DND-41 (cell line): ENCODE measurements at regions not wholly inside any gene's neighbourhood (a gene's known extent, or its start where the extent isn't known, plus 50 kb on each side); places are given as distances from the start of the nearest gene placed in this dataset.

ENCODE experiments used
- ATAC-seq: fragments of 200-7000 bp; cut with Tn5 transposase; 3 replicates; pipeline ENCODE4 v1.9.1; 2021; ENCODE audit warnings: low read depth; ENCODE audit not compliant: insufficient read depth
- DNase-seq: peaks from one replicate; pipeline ENCODE4 v3.0.0-alpha.2; 2020
- H2AFZ ChIP-seq: 2 replicates; pipeline ENCODE4 v1.6.0; 2012; ENCODE audit warnings: low read depth, low read length
- H3K27ac ChIP-seq: 2 replicates; pipeline ENCODE4 v1.5.1; 2012; ENCODE audit warnings: low read length, inconsistent platforms
- H3K27me3 ChIP-seq: fragments of 200-600 bp; sonication (generic); 2 replicates; pipeline ENCODE4 v1.6.0; 2012; ENCODE audit warnings: low read length, mild to moderate bottlenecking, inconsistent platforms; ENCODE audit not compliant: insufficient read depth, poor library complexity
- H3K36me3 ChIP-seq: 2 replicates; pipeline ENCODE4 v1.5.1; 2012; ENCODE audit warnings: low read length, inconsistent platforms; ENCODE audit not compliant: insufficient read depth
- H3K4me1 ChIP-seq: 2 replicates; pipeline ENCODE4 v1.5.1; 2012; ENCODE audit warnings: mild to moderate bottlenecking, low read length; ENCODE audit not compliant: insufficient read depth
- H3K4me2 ChIP-seq: 2 replicates; pipeline ENCODE4 v1.6.0; 2012; ENCODE audit warnings: mild to moderate bottlenecking, moderate library complexity, low read length, inconsistent platforms; ENCODE audit not compliant: insufficient read depth
- H3K4me3 ChIP-seq, 2 experiments: fragments of 200-600 bp in 1 of 2; shearing (Covaris generic) in 1 of 2; 2 replicates each; pipeline ENCODE4 v1.5.1; 2012 to 2016; ENCODE audit warnings: inconsistent platforms in 2 of 2, low read length in 2 of 2, mild to moderate bottlenecking in 2 of 2, low read depth in 1 of 2, moderate library complexity in 1 of 2
- H3K79me2 ChIP-seq: 2 replicates; pipeline ENCODE4 v1.6.0; 2012; ENCODE audit warnings: low read length, inconsistent platforms; ENCODE audit not compliant: insufficient read depth
- H3K9ac ChIP-seq: 2 replicates; pipeline ENCODE4 v1.6.0; 2012; ENCODE audit warnings: low read depth, mild to moderate bottlenecking, inconsistent platforms, low read length, moderate library complexity
- H3K9me3 ChIP-seq: 2 replicates; pipeline ENCODE4 v1.5.1; 2012; ENCODE audit warnings: low read length, moderate library complexity, mild to moderate bottlenecking, inconsistent platforms; ENCODE audit not compliant: insufficient read depth, severe bottlenecking
- H4K20me1 ChIP-seq: 2 replicates; pipeline ENCODE4 v1.6.0; 2012; ENCODE audit warnings: low read length; ENCODE audit not compliant: insufficient read depth
- EZH2 ChIP-seq: IDR thresholded peaks from 3 replicates; pipeline ENCODE4 v1.6.1; 2012; ENCODE audit warnings: borderline replicate concordance, low read depth, mild to moderate bottlenecking, moderate library complexity, low read length, inconsistent platforms; ENCODE audit not compliant: severe bottlenecking
- TF ChIP-seq, protein P1 (sequence below): IDR thresholded peaks from 2 replicates; pipeline ENCODE4 v1.5.1; 2012; ENCODE audit warnings: borderline replicate concordance, low read length, moderate library complexity, mild to moderate bottlenecking; ENCODE audit not compliant: poor library complexity, severe bottlenecking; ENCODE audit errors: extremely low read depth

GRCh38 chr2:239462191-239462515 lies 61.3 kb upstream of the HDAC4 start:
- Histone ChIP-seq H3K9ac (no peak overlapping the region), H3K79me2 (no peaks in the 10 kb centered on the region), H3K4me3 (no peak overlapping the region), H3K36me3 (no peaks in the 10 kb centered on the region), H3K27me3 (no peaks in the 10 kb centered on the region), H3K27ac (no peak overlapping the region), H2AFZ (no peak overlapping the region), H3K4me2 (no peak overlapping the region), H3K4me1 (0 out of 2 replicates have a peak, but pooled peaks cover 3% of the 10 kb centered on the region), H3K9me3 (no peaks in the 10 kb centered on the region), H4K20me1 (no peaks in the 10 kb centered on the region)
- DNase-seq = no peak
- no peak for ATAC-seq
- no peak for TF ChIP-seq EZH2
- TF ChIP-seq, protein P1, sequence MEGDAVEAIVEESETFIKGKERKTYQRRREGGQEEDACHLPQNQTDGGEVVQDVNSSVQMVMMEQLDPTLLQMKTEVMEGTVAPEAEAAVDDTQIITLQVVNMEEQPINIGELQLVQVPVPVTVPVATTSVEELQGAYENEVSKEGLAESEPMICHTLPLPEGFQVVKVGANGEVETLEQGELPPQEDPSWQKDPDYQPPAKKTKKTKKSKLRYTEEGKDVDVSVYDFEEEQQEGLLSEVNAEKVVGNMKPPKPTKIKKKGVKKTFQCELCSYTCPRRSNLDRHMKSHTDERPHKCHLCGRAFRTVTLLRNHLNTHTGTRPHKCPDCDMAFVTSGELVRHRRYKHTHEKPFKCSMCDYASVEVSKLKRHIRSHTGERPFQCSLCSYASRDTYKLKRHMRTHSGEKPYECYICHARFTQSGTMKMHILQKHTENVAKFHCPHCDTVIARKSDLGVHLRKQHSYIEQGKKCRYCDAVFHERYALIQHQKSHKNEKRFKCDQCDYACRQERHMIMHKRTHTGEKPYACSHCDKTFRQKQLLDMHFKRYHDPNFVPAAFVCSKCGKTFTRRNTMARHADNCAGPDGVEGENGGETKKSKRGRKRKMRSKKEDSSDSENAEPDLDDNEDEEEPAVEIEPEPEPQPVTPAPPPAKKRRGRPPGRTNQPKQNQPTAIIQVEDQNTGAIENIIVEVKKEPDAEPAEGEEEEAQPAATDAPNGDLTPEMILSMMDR = no peak

DNA sequence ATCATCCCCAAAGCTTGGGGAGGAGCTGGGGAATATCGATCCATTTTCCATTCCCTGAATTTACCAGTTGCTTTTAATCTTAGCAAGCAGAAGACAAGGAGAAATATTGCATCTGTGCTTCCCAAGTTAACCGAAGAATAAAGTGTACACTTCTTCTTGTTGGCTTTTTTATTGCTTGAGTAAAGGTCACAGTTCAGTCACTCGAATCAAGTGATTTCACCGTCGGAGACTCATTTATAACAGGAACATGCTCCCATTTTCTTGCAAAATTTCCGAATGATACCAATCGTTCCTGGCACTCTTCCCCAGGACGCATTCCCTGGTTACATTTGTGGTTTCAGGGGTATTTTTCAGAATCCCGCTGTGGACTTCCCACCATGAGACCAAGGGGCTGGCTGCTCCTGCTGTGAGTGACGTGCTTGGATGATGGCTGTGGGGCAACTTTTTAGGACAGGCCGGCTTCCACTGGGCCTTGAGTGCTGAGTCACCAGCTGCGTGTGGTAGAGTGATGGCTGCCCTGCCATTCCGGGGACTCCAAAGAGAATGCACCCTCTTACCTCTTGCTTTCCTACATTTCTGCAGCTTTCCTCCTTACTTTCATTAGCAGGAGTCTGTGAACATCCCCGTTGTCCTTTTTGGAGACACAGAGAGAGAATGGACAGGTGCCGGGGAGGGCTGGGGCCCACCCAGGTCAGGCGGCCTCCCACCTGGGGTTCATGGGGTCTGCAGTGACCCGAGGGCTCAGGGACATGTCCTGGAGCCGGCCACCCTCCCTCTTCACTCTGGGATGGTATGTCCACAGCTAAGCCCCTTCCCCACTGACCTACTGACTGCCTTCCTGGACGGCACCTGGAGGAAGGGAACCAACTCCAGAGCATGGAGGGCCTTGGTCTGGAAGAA lies 60.7 kb upstream of the HDAC4 start:
- Histone ChIP-seq H3K4me2 (no peak overlapping the region), H3K9me3 (no peaks in the 10 kb centered on the region), H3K36me3 (no peaks in the 10 kb centered on the region), H3K79me2 (no peaks in the 10 kb centered on the region), H3K27me3 (no peaks in the 10 kb centered on the region), H3K4me1 (0 out of 2 replicates have a peak, but pooled peaks cover 3% of the 10 kb centered on the region), H4K20me1 (no peaks in the 10 kb centered on the region), H2AFZ (no peak overlapping the region), H3K9ac (no peak overlapping the region), H3K4me3 (no peak overlapping the region), H3K27ac (no peak overlapping the region)
- ATAC-seq = no peak
- peak; percentile 3 for DNase-seq
- TF ChIP-seq, protein P1 = no peak
- no peak for TF ChIP-seq EZH2

DNA sequence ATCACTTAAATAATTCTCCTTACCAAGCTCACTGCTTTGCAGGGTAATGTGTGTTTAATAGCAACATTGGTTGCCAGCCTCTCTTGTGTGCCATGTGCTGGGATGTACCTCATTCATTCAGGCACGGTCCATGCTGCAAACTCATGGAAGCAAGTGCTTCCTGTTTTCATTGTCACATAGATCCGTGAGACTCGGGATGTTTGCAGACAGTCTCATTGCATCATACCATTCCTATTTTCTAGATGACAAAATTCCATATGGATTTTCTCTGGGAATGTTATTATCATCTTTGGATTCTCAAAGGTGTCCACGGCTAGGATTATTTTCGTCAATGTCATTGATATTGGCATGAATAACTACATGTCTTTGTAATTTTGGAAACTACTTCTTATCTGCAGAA lies 60.0 kb upstream of the HDAC4 start:
- Histone ChIP-seq H3K4me3 (no peak overlapping the region), H4K20me1 (no peaks in the 10 kb centered on the region), H3K36me3 (no peaks in the 10 kb centered on the region), H3K79me2 (no peaks in the 10 kb centered on the region), H3K27me3 (no peaks in the 10 kb centered on the region), H2AFZ (no peak overlapping the region), H3K27ac (no peak overlapping the region), H3K4me1 (0 out of 2 replicates have a peak, but pooled peaks cover 2% of the 10 kb centered on the region), H3K4me2 (no peak overlapping the region), H3K9ac (no peak overlapping the region), H3K9me3 (no peaks in the 10 kb centered on the region)
- ATAC-seq = no peak
- no peak for DNase-seq
- no peak for TF ChIP-seq EZH2
- TF ChIP-seq, protein P1 = no peak
